ENCODE measurements at regions not wholly inside any gene's neighbourhood (a gene's known extent, or its start where the extent isn't known, plus 50 kb on each side); places are given as distances from the start of the nearest gene placed in this dataset.

DNA sequence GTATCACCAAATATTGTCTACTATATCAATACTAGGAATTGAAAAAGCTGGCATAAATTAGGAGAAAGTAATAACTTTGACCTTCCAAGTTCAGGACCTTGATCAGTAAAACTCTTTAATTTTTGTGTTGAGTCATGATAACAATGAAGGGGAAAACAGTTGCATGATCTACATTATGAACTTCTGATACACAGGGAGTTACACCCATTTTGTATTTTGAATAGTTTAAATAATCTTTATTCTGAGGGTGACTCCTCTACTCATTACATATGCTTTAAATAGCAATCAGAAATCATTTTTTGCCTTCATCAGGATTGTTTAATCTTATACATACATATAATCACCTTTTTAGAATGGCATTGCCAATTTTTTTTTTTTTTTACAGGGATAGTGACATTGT, 492.5 kb downstream of the NAV3 start:
- Histone ChIP-seq H3K27ac (no peak overlapping the region), H3K36me3 (no peaks in the 10 kb centered on the region), H3K4me3 (no peak overlapping the region), H3K4me1 (no peaks in the 10 kb centered on the region), H3K27me3 (no peaks in the 10 kb centered on the region), H3K9me3 (no peaks in the 10 kb centered on the region)
- TF ChIP-seq, protein P1, sequence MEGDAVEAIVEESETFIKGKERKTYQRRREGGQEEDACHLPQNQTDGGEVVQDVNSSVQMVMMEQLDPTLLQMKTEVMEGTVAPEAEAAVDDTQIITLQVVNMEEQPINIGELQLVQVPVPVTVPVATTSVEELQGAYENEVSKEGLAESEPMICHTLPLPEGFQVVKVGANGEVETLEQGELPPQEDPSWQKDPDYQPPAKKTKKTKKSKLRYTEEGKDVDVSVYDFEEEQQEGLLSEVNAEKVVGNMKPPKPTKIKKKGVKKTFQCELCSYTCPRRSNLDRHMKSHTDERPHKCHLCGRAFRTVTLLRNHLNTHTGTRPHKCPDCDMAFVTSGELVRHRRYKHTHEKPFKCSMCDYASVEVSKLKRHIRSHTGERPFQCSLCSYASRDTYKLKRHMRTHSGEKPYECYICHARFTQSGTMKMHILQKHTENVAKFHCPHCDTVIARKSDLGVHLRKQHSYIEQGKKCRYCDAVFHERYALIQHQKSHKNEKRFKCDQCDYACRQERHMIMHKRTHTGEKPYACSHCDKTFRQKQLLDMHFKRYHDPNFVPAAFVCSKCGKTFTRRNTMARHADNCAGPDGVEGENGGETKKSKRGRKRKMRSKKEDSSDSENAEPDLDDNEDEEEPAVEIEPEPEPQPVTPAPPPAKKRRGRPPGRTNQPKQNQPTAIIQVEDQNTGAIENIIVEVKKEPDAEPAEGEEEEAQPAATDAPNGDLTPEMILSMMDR (IDR thresholded peaks at IDR 0.05): no peak
- no peak for TF ChIP-seq POLR2A (IDR thresholded peaks at IDR 0.05)
- no peak for DNase-seq

DNA sequence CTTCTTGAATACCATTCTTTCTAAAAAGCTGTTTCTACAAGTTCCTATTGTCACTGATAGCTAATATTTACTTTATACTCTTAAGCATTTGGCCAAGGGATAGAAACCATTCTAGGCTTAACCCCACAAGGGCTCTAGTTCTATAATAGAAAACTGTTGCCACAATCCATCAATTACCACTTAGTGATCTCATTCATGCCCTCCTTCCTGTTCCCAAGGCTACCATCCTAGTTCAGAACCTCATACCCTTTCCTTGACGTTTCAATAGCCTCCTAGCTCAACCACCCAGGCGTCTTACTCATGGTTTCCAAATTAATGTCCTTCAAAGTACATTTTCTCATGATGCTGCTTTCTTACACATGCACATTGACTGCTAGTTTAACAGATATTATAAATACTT, 493.5 kb downstream of the NAV3 start:
- H3K9me3 ChIP-seq: no peaks in the 10 kb centered on the region
- no peak overlapping the region for H3K27ac ChIP-seq
- H3K4me1 ChIP-seq: no peaks in the 10 kb centered on the region
- H3K36me3 ChIP-seq: no peaks in the 10 kb centered on the region
- DNase-seq: no peak
- H3K4me3 ChIP-seq: no peak overlapping the region
- TF ChIP-seq, protein P1 (IDR thresholded peaks at IDR 0.05): no peak
- no peak for TF ChIP-seq POLR2A (IDR thresholded peaks at IDR 0.05)
- no peaks in the 10 kb centered on the region for H3K27me3 ChIP-seq

DNA sequence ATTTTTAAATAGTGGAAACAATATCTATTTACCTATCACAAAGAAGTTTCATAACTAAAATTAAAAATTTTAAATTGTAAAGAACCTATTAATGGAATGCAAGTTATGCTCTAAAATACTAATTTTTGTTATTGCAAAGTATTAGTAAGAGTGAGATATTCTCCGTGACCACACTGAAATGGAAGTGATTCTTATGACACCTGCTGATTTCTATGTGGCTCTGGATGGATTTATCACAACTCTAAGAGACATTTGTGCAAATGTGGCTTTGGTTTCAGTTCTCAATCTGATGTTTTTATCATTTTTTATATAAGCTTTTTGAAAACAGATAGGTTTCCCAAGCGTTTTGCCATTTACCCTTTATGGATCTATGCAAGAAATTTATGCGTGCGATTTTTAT, 497.8 kb downstream of the NAV3 start:
- no peaks in the 10 kb centered on the region for H3K36me3 ChIP-seq
- H3K27me3 ChIP-seq: no peaks in the 10 kb centered on the region
- DNase-seq: no peak
- no peak overlapping the region for H3K27ac ChIP-seq
- no peaks in the 10 kb centered on the region for H3K9me3 ChIP-seq
- no peaks in the 10 kb centered on the region for H3K4me1 ChIP-seq
- H3K4me3 ChIP-seq: no peak overlapping the region
- no peak for TF ChIP-seq POLR2A (IDR thresholded peaks at IDR 0.05)
- TF ChIP-seq, protein P1 (IDR thresholded peaks at IDR 0.05): no peak

DNA sequence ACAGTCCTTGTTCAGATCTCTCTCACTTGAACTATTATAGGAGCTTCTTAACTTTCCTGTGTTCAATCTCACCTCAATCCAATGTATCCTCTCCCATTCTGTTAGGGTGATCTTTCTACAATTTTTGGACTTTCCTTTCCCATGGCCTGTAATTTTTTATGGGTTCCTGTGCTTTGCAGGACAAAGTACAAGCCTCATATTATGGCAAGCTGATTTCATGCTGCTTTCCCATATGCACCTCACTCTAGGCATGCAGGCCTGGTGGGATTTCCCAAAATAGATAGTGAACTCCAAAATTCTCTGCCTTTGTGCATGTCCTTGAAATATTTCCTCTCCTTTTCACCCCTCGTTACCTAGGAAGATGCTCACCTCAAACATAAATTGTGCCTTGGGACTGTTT, 499.4 kb downstream of the NAV3 start:
- TF ChIP-seq, protein P1 (IDR thresholded peaks at IDR 0.05): no peak
- TF ChIP-seq POLR2A (IDR thresholded peaks at IDR 0.05): no peak
- DNase-seq: no peak
- no peak overlapping the region for H3K4me3 ChIP-seq
- H3K27ac ChIP-seq: no peak overlapping the region
- no peaks in the 10 kb centered on the region for H3K4me1 ChIP-seq
- no peaks in the 10 kb centered on the region for H3K27me3 ChIP-seq
- H3K9me3 ChIP-seq: no peaks in the 10 kb centered on the region
- H3K36me3 ChIP-seq: no peaks in the 10 kb centered on the region

DNA sequence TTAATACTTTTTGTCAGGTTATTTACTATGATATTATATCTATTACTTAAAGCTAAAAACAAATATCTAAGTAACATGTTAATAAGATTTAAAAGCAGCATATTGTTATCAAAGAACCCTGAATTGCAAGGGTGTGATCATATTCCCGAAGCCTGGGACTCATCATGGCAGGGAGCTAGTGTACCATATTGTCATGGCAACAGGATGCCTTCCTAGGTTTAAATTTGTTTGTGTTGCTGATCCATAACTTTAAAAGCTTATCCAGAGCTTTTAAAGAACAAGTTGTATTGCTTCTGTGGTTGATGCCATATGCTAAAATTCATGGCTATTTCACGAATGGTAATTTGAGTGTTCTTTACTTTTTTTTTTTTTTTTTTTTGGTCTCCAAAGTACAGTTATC, 500.5 kb downstream of the NAV3 start:
- Histone ChIP-seq H3K27me3 (no peaks in the 10 kb centered on the region), H3K27ac (no peak overlapping the region), H3K4me1 (no peaks in the 10 kb centered on the region), H3K9me3 (no peaks in the 10 kb centered on the region), H3K36me3 (no peaks in the 10 kb centered on the region), H3K4me3 (no peak overlapping the region)
- TF ChIP-seq, protein P1 (IDR thresholded peaks at IDR 0.05): no peak
- TF ChIP-seq POLR2A (IDR thresholded peaks at IDR 0.05): no peak
- DNase-seq: no peak

DNA sequence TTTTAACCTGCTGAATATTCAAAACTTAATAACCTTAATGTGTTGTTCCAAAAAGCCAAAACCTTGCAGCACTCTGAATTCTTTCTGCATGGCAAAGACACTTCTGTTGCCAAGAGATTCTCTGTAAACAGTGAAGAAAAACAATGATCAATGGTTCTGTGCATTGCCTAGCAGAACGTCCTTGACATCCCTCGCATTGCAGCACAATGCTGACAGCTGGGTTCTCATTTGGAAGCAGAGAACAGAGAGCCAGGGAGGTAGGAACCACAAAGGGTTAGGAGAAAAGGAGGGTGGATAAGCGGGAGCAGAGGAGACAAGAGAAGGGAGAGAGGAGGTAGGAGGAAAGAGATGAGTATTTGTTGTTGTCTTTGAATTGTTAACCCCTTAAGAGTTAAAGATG, 501.1 kb downstream of the NAV3 start:
- TF ChIP-seq POLR2A (IDR thresholded peaks at IDR 0.05): no peak
- TF ChIP-seq, protein P1 (IDR thresholded peaks at IDR 0.05): no peak
- Histone ChIP-seq H3K4me3 (no peak overlapping the region), H3K27me3 (no peaks in the 10 kb centered on the region), H3K27ac (no peak overlapping the region), H3K36me3 (no peaks in the 10 kb centered on the region), H3K9me3 (no peaks in the 10 kb centered on the region), H3K4me1 (no peaks in the 10 kb centered on the region)
- DNase-seq: no peak
